ENCODE measurements at regions not wholly inside any gene's neighbourhood (a gene's known extent, or its start where the extent isn't known, plus 50 kb on each side); places are given as distances from the start of the nearest gene placed in this dataset.

DNA sequence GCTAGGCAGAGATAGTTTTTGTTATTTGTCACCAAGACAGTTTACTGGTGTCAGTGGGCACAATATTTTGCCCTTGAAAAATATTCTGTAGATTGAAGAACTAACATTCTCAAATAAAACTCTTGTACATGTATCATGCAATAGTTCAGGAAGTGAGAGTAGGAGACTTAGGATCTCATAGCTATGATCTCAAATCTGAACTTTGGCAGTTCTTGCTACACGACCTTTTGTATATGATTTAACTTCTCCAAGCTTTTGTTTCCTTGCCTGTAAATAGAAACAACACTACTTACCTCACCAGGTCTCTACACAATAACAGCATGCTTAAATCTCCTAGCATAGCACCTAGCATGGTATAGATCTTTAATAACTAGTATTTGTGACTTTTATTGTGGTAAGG is 219.9 kb downstream of the ICOS start:
- no peaks in the 10 kb centered on the region for H3K4me1 Mint-ChIP-seq (ENCODE audit: low read depth, unreplicated experiment)
- no peaks in the 10 kb centered on the region for H3K36me3 Mint-ChIP-seq (ENCODE audit: insufficient read depth, unreplicated experiment)
- no peak for DNase-seq
- no peak overlapping the region for H3K27ac Mint-ChIP-seq (ENCODE audit: unreplicated experiment)
- no peaks in the 10 kb centered on the region for H3K9me3 Mint-ChIP-seq (ENCODE audit: low read depth, unreplicated experiment)
- CTCF ChIA-PET: interaction anchor here (0.9 kb wide), 1 partner anchor 1563 kb away, joined by 5 read pairs; no protein-coding TSS in a partner anchor
- peaks cover 27% of the 10 kb centered on the region for H3K27me3 Mint-ChIP-seq (ENCODE audit: unreplicated experiment)
- intact Hi-C loops (cut with micrococcal nuclease; ENCODE audit: unreplicated experiment): no loop called here
- H3K4me3 Mint-ChIP-seq (ENCODE audit: low read depth, unreplicated experiment): no peak overlapping the region
- no peak for TF ChIP-seq CTCF (IDR thresholded peaks at IDR 0.05; ENCODE audit: unreplicated experiment)
- BruUV-seq (replicated peaks): no TSS peak

GRCh38 chr2:204157684-204158083 is 221.1 kb downstream of the ICOS start:
- Mint-ChIP-seq H3K27ac (ENCODE audit: unreplicated experiment) (no peak overlapping the region), H3K36me3 (ENCODE audit: insufficient read depth, unreplicated experiment) (no peaks in the 10 kb centered on the region), H3K9me3 (ENCODE audit: low read depth, unreplicated experiment) (no peaks in the 10 kb centered on the region), H3K27me3 (ENCODE audit: unreplicated experiment) (peaks cover 14% of the 10 kb centered on the region), H3K4me3 (ENCODE audit: low read depth, unreplicated experiment) (no peak overlapping the region), H3K4me1 (ENCODE audit: low read depth, unreplicated experiment) (no peaks in the 10 kb centered on the region)
- CTCF ChIA-PET: no interaction called here
- intact Hi-C loops (cut with micrococcal nuclease; ENCODE audit: unreplicated experiment): no loop called here
- DNase-seq: no peak
- no TSS peak for BruUV-seq (replicated peaks)
- no peak for TF ChIP-seq CTCF (IDR thresholded peaks at IDR 0.05; ENCODE audit: unreplicated experiment)

DNA sequence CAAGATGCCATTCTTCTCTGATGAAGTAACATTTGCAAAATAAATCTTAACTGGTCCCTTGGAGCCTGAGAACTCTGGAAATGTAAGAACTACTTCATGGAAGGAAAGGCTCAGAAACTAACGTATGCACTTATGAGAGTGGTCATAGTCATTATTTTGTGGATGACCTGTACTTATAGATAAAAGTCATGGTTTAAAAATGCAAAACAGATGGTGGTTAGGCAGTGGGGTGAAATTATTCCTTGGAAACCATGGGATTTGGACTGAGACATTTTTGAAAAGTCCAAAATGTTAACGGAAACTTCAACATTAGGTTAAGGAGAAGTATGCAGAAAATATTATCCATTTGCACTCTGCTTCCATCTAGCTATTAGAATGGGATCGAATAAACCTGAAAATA is 223.0 kb downstream of the ICOS start:
- Mint-ChIP-seq H3K4me1 (ENCODE audit: low read depth, unreplicated experiment) (no peaks in the 10 kb centered on the region), H3K27me3 (ENCODE audit: unreplicated experiment) (peaks cover 14% of the 10 kb centered on the region), H3K27ac (ENCODE audit: unreplicated experiment) (no peak overlapping the region), H3K9me3 (ENCODE audit: low read depth, unreplicated experiment) (no peaks in the 10 kb centered on the region), H3K36me3 (ENCODE audit: insufficient read depth, unreplicated experiment) (no peaks in the 10 kb centered on the region), H3K4me3 (ENCODE audit: low read depth, unreplicated experiment) (no peak overlapping the region)
- BruUV-seq (replicated peaks): no TSS peak
- no peak for TF ChIP-seq CTCF (IDR thresholded peaks at IDR 0.05; ENCODE audit: unreplicated experiment)
- CTCF ChIA-PET: no interaction called here
- DNase-seq: no peak
- intact Hi-C loops (cut with micrococcal nuclease; ENCODE audit: unreplicated experiment): no loop called here

DNA sequence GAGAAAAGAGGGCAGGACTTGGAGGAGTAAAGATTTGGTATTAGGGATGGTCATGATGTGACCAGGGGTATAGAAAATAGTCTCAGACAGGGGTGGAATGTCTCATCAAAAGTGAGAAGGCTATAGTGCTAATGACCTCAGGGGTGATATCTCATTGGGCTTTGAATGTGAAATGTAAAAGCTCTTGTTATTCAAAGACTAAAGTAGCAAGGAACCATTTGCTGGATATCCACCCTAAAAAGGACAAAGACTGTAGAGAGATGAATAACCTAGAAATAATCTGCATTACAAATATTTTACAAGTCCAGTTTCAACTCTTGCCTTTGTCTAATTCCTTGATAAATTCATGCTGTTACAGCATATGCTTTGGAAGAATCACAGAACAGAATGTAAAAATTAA is 224.4 kb downstream of the ICOS start:
- BruUV-seq (replicated peaks): no TSS peak
- TF ChIP-seq CTCF (IDR thresholded peaks at IDR 0.05; ENCODE audit: unreplicated experiment): no peak
- intact Hi-C loops (cut with micrococcal nuclease; ENCODE audit: unreplicated experiment): no loop called here
- H3K36me3 Mint-ChIP-seq (ENCODE audit: insufficient read depth, unreplicated experiment): no peaks in the 10 kb centered on the region
- no peaks in the 10 kb centered on the region for H3K4me1 Mint-ChIP-seq (ENCODE audit: low read depth, unreplicated experiment)
- H3K27ac Mint-ChIP-seq (ENCODE audit: unreplicated experiment): no peak overlapping the region
- no peaks in the 10 kb centered on the region for H3K9me3 Mint-ChIP-seq (ENCODE audit: low read depth, unreplicated experiment)
- no peak for DNase-seq
- H3K4me3 Mint-ChIP-seq (ENCODE audit: low read depth, unreplicated experiment): no peak overlapping the region
- CTCF ChIA-PET: interaction anchor here (0.7 kb wide), 1 partner anchor 42 kb away, joined by 3 read pairs; no protein-coding TSS in a partner anchor
- H3K27me3 Mint-ChIP-seq (ENCODE audit: unreplicated experiment): peaks cover 14% of the 10 kb centered on the region
